ENCODE measurements at regions not wholly inside any gene's neighbourhood (a gene's known extent, or its start where the extent isn't known, plus 50 kb on each side); places are given as distances from the start of the nearest gene placed in this dataset.

- TF ChIP-seq, protein P1, sequence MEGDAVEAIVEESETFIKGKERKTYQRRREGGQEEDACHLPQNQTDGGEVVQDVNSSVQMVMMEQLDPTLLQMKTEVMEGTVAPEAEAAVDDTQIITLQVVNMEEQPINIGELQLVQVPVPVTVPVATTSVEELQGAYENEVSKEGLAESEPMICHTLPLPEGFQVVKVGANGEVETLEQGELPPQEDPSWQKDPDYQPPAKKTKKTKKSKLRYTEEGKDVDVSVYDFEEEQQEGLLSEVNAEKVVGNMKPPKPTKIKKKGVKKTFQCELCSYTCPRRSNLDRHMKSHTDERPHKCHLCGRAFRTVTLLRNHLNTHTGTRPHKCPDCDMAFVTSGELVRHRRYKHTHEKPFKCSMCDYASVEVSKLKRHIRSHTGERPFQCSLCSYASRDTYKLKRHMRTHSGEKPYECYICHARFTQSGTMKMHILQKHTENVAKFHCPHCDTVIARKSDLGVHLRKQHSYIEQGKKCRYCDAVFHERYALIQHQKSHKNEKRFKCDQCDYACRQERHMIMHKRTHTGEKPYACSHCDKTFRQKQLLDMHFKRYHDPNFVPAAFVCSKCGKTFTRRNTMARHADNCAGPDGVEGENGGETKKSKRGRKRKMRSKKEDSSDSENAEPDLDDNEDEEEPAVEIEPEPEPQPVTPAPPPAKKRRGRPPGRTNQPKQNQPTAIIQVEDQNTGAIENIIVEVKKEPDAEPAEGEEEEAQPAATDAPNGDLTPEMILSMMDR (IDR thresholded peaks at IDR 0.05), result no peak
- no peak for TF ChIP-seq POLR2A (IDR thresholded peaks at IDR 0.05)
Measured at GRCh38 chr7:142500366-142500765, 242.5 kb upstream of the PRSS58 start.

Measured in vagina (tissue), 2 donors.